Right lung (tissue), 2 donors: ENCODE measurements at regions not wholly inside any gene's neighbourhood (a gene's known extent, or its start where the extent isn't known, plus 50 kb on each side); places are given as distances from the start of the nearest gene placed in this dataset.

Experiments used
- DNase-seq, 2 donors: peaks; one replicate each; pipeline ENCODE4 v3.0.0-alpha.2; 2013

GRCh38 chr16:85256190-85256739, 144.0 kb upstream of the CIBAR2 start:
- no peak for DNase-seq

GRCh38 chr16:85257483-85257882, 145.2 kb upstream of the CIBAR2 start:
- no peak for DNase-seq

- no peak for DNase-seq
Observed at GRCh38 chr16:85258166-85258565, 145.9 kb upstream of the CIBAR2 start.

- no peak for DNase-seq
Observed at GRCh38 chr16:85258629-85259028, 146.4 kb upstream of the CIBAR2 start.

- no peak for DNase-seq
Observed at GRCh38 chr16:85259115-85259831, 147.0 kb upstream of the CIBAR2 start.

GRCh38 chr16:85259832-85260167, 147.5 kb upstream of the CIBAR2 start:
- no peak for DNase-seq

GRCh38 chr16:85261204-85261603, 148.9 kb upstream of the CIBAR2 start:
- DNase-seq, result no peak

- peak in 1 of 2 donors; percentile 55 for DNase-seq
Observed at GRCh38 chr16:85261657-85262557, 149.6 kb upstream of the CIBAR2 start.

- DNase-seq, result peak in 1 of 2 donors; percentile 65
Observed at GRCh38 chr16:85262558-85263238, 150.4 kb upstream of the CIBAR2 start.

GRCh38 chr16:85263239-85263585, 150.9 kb upstream of the CIBAR2 start:
- DNase-seq, result no peak

- no peak for DNase-seq
Observed at GRCh38 chr16:85264752-85265151, 152.5 kb upstream of the CIBAR2 start.

- DNase-seq, result no peak
Observed at GRCh38 chr16:85265161-85265784, 153.0 kb upstream of the CIBAR2 start.

- DNase-seq, result no peak
Observed at GRCh38 chr16:85265810-85266209, 153.5 kb upstream of the CIBAR2 start.

GRCh38 chr16:85266857-85267256, 154.6 kb upstream of the CIBAR2 start:
- DNase-seq, result no peak

- DNase-seq, result no peak
Observed at GRCh38 chr16:85267414-85267945, 155.2 kb upstream of the CIBAR2 start.

GRCh38 chr16:85269165-85269564, 156.9 kb upstream of the CIBAR2 start:
- DNase-seq, result no peak

GRCh38 chr16:85270374-85270773, 158.1 kb upstream of the CIBAR2 start:
- DNase-seq, result no peak

GRCh38 chr16:85271198-85271597, 158.9 kb upstream of the CIBAR2 start:
- DNase-seq, result no peak

- no peak for DNase-seq
Observed at GRCh38 chr16:85273293-85273692, 161.0 kb upstream of the CIBAR2 start.

- DNase-seq, result no peak
Observed at GRCh38 chr16:85274501-85274900, 162.2 kb upstream of the CIBAR2 start.

- no peak for DNase-seq
Observed at GRCh38 chr16:85274924-85275323, 162.7 kb upstream of the CIBAR2 start.
